T47D (cell line): ENCODE measurements at regions not wholly inside any gene's neighbourhood (a gene's known extent, or its start where the extent isn't known, plus 50 kb on each side); places are given as distances from the start of the nearest gene placed in this dataset.
"Not testable (repeated sequence)": the region's sequence is repeated elsewhere in the genome, so short reads cannot be mapped to it uniquely, and the experiment has no call there.

Experiments used
- DNase-seq, 2 experiments: peaks; one replicate each; pipeline versions ENCODE4 v3.0.0 to v3.0.0-alpha.2; 2011 to 2012; ENCODE audit warnings: low read depth in 1 of 2, low spot score in 1 of 2
- JUND ChIP-seq: IDR thresholded peaks from 2 replicates; pipeline ENCODE4 v1.6.1; 2012; ENCODE audit warnings: low read depth
- in situ Hi-C: cut with HindIII; loops from 2 replicates; pipeline ENCODE4 v1.10.0; 2016; ENCODE audit warnings: low sequenced_read_pairs, low pct_unique_long_range_greater_than_20kb

DNA sequence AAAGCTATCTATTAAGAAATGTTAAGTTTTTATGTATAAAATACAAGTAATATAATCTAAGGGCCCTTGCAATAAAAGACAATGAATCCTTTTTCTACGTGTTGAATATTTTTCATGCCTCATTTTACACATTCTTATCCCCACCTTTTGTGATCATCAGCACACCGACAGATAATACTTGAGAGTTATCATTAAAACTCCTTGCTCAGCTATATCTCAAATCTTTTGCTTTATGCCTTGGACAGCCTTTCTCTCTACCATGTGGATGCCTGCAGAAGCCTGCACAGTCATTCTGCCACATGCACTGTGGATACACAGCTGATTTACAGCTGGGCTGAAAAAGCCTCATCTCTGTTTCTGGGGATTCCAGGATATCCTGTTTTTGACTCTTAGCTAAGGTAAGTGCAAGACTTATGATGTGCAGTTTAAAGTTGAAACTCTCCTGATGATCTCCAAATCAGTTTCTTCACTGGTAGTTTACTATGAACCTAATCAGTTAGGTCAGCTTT lies 1565.1 kb downstream of the SI start:
- TF ChIP-seq JUND = no peak
- in situ Hi-C loops = no loop called here
- no peak for DNase-seq

- TF ChIP-seq JUND = no peak
- no peak for DNase-seq
- in situ Hi-C loops = no loop called here
Measured at GRCh38 chr3:163508206-163508605, 1570.1 kb downstream of the SI start.

- DNase-seq = no peak
- TF ChIP-seq JUND = no peak
- in situ Hi-C loops = no loop called here
Measured at GRCh38 chr3:163504974-163505373, 1573.3 kb downstream of the SI start.

GRCh38 chr3:163499736-163500219 lies 1578.5 kb downstream of the SI start:
- DNase-seq, in situ Hi-C loops: not testable (repeated sequence)

GRCh38 chr3:163498842-163499735 lies 1579.2 kb downstream of the SI start:
- DNase-seq, in situ Hi-C loops: not testable (repeated sequence)

DNA sequence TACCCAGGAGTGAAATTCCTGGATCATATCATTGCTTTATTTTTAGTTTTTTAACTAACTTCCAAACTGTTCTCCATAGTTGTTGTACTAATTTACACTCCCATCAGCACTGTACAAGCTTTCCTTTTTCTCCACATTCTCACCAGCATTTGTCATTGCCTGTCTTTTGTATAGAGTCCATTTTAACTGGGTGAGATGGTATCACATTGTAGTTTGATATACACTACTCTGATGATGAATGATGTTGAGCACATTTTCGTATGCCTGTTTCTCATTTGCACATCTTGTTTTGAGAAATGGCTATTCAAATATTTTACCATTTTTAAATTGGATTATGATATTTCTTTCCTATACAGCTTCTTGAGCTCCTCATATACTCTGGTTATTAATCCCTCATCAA lies 1586.6 kb downstream of the SI start:
- in situ Hi-C loops = no loop called here
- no peak for TF ChIP-seq JUND
- DNase-seq = no peak

- TF ChIP-seq JUND = no peak
- in situ Hi-C loops = no loop called here
- DNase-seq = peak; percentile 65 to 87
Measured at GRCh38 chr3:163490119-163490518, 1588.2 kb downstream of the SI start.

GRCh38 chr3:163482695-163483094 lies 1595.6 kb downstream of the SI start:
- TF ChIP-seq JUND = no peak
- in situ Hi-C loops = no loop called here
- no peak for DNase-seq

DNA sequence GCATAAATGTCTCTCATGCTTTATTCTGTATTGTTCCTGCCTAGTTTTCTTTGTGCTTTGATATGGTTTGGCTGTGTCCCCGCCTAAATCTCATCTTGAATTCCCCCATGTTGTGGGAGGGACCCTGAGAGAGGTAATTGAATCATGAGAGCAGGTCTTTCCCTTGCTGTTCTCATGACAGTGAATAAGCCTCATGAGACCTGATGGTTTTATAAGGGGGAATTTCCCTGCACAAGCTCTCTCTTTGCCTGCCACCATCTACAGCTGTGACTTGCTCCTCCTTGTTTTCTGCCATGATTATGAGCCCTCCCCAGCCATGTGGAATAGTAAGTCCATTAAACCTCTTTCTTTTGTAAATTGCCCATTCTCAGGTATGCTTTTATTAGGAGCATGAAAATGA lies 1596.6 kb downstream of the SI start:
- no peak for DNase-seq
- no peak for TF ChIP-seq JUND
- in situ Hi-C loops = no loop called here

DNA sequence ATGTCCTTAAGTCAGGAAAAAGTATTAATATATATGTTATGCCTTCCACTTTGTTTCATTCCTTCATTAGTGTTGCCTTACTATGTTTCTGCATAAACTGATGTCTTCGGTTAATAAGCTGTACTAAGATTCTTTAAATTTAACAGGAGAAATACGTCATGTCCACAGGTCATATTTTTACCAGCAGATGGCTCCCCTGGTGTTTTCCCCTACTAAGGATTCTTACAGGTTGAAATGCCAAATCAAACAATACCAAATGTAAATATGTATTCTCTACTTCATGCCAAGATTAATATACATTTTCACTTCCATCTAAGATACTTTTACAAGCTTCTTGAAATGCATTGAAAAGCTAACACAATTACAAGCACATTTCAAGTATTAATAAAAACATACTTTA lies 1602.1 kb downstream of the SI start:
- in situ Hi-C loops = no loop called here
- peak; percentile 14 to 80 for DNase-seq
- no peak for TF ChIP-seq JUND

- no peak for TF ChIP-seq JUND
- in situ Hi-C loops = no loop called here
- no peak for DNase-seq
Measured at GRCh38 chr3:163474766-163475165, 1603.5 kb downstream of the SI start.

- no peak for TF ChIP-seq JUND
- in situ Hi-C loops = no loop called here
- DNase-seq = no peak
Measured at GRCh38 chr3:163468531-163469335, 1609.6 kb downstream of the SI start.

GRCh38 chr3:163462446-163462845 lies 1615.8 kb downstream of the SI start:
- in situ Hi-C loops = no loop called here
- no peak for TF ChIP-seq JUND
- no peak for DNase-seq
